ENCODE measurements at regions not wholly inside any gene's neighbourhood (a gene's known extent, or its start where the extent isn't known, plus 50 kb on each side); places are given as distances from the start of the nearest gene placed in this dataset.

- DNase-seq (ENCODE audit: low read depth): no peak
- H3K4me3 ChIP-seq (ENCODE audit: control insufficient read depth, low read depth, low read length): no peak overlapping the region
- TF ChIP-seq, protein P1, sequence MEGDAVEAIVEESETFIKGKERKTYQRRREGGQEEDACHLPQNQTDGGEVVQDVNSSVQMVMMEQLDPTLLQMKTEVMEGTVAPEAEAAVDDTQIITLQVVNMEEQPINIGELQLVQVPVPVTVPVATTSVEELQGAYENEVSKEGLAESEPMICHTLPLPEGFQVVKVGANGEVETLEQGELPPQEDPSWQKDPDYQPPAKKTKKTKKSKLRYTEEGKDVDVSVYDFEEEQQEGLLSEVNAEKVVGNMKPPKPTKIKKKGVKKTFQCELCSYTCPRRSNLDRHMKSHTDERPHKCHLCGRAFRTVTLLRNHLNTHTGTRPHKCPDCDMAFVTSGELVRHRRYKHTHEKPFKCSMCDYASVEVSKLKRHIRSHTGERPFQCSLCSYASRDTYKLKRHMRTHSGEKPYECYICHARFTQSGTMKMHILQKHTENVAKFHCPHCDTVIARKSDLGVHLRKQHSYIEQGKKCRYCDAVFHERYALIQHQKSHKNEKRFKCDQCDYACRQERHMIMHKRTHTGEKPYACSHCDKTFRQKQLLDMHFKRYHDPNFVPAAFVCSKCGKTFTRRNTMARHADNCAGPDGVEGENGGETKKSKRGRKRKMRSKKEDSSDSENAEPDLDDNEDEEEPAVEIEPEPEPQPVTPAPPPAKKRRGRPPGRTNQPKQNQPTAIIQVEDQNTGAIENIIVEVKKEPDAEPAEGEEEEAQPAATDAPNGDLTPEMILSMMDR (IDR thresholded peaks at IDR 0.05; ENCODE audit: control insufficient read depth, insufficient read depth, low read depth, low read length, missing control alignments): no peak
Observed at GRCh38 chr7:155223503-155223902, 74.2 kb upstream of the INSIG1 start.

DNA sequence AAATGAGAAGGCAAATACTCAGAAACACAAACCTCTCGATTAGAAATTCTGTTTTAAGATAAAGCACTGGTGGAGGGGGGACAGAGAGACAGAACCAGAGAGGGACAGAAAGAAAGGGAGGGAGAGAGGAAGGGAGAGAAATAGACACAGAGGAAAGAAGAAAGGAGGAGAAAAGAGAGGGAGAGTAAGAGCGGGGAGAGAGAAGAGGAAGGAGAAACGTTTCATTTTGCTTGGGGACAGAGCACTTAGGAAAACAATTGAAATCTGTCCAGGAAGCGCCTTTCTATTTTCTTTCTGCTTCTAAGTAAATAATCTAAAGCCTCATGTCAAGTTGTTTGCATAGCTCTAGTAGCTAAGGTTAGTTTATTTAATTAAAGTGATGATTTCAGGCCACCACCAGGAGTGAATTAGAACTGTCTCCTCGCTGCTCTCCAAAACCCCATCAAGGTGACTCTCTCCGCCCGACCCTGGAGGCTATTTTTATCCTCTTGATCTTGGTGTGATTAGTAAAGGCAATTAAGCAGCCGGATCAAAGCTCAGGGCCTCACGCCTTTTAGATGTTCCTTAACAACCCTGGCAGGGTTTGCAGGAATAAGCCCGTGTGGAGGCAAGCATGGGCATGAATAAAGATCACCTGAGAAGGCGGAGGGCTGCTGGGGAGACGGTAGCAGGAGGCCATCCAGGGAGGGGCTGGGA lies 73.4 kb upstream of the INSIG1 start:
- TF ChIP-seq, protein P1 (IDR thresholded peaks at IDR 0.05; ENCODE audit: control insufficient read depth, insufficient read depth, low read depth, low read length, missing control alignments): no peak
- DNase-seq (ENCODE audit: low read depth): no peak
- no peak overlapping the region for H3K4me3 ChIP-seq (ENCODE audit: control insufficient read depth, low read depth, low read length)

GRCh38 chr7:155225095-155225494 lies 72.6 kb upstream of the INSIG1 start:
- TF ChIP-seq, protein P1 (IDR thresholded peaks at IDR 0.05; ENCODE audit: control insufficient read depth, insufficient read depth, low read depth, low read length, missing control alignments): no peak
- no peak for DNase-seq (ENCODE audit: low read depth)
- H3K4me3 ChIP-seq (ENCODE audit: control insufficient read depth, low read depth, low read length): no peak overlapping the region

- TF ChIP-seq, protein P1 (IDR thresholded peaks at IDR 0.05; ENCODE audit: control insufficient read depth, insufficient read depth, low read depth, low read length, missing control alignments): no peak
- no peak for DNase-seq (ENCODE audit: low read depth)
- H3K4me3 ChIP-seq (ENCODE audit: control insufficient read depth, low read depth, low read length): no peak overlapping the region
Observed at GRCh38 chr7:155225516-155225915, 72.2 kb upstream of the INSIG1 start.

GRCh38 chr7:155226261-155227003 lies 71.2 kb upstream of the INSIG1 start:
- no peak overlapping the region for H3K4me3 ChIP-seq (ENCODE audit: control insufficient read depth, low read depth, low read length)
- TF ChIP-seq, protein P1 (IDR thresholded peaks at IDR 0.05; ENCODE audit: control insufficient read depth, insufficient read depth, low read depth, low read length, missing control alignments): no peak
- DNase-seq (ENCODE audit: low read depth): no peak

DNA sequence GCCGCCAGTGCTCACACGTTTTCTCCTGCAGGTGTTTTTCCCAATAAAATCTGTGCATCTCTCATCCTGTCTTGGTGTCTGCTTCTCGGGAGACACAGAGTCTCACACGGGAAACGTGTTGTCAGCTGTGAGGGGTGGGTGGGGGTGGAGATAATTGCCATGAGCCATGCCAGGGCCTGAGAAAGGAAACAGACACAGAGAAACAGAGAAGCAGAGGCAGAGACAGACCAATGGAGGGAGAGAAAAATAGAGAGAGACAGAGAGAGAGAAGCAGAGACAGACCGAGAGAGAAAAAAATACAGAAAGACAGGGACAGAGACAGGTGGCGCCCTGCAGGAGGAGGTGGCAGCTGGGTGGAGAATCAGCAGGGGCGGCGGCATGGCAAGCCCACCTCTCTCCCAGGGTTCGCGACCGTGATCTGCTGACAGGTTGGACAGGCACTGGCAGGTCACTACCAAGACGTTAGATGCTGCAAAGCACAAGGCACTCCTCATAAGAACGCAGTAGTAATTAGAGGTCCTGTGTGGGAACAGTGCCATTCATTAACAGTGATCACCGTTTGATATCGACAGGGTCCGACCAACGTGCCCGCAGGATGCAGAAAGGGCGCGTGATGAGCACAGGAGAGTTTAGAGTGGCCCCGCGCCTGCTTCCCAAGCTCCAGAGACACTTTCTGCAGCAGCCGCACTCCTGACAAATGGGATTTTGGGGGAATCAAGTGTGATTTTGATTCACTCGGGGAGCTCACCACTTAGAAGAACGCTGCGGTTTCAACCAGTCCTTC lies 70.5 kb upstream of the INSIG1 start:
- no peak for DNase-seq (ENCODE audit: low read depth)
- no peak overlapping the region for H3K4me3 ChIP-seq (ENCODE audit: control insufficient read depth, low read depth, low read length)
- TF ChIP-seq, protein P1 (IDR thresholded peaks at IDR 0.05; ENCODE audit: control insufficient read depth, insufficient read depth, low read depth, low read length, missing control alignments): no peak

All from AG09309 (cell line).